ENCODE measurements at regions not wholly inside any gene's neighbourhood (a gene's known extent, or its start where the extent isn't known, plus 50 kb on each side); places are given as distances from the start of the nearest gene placed in this dataset.
"Not testable (repeated sequence)": the region's sequence is repeated elsewhere in the genome, so short reads cannot be mapped to it uniquely, and the experiment has no call there.

- no peak for DNase-seq (ENCODE audit: low read depth in 1 of 2, low spot score in 1 of 2)
Observed at GRCh38 chr2:180554330-180554729, 426.1 kb upstream of the UBE2E3 start.

- no peak for DNase-seq (ENCODE audit: low read depth in 1 of 2, low spot score in 1 of 2)
Observed at GRCh38 chr2:180553094-180553715, 427.2 kb upstream of the UBE2E3 start.

GRCh38 chr2:180542511-180542910 lies 437.9 kb upstream of the UBE2E3 start:
- DNase-seq (ENCODE audit: low read depth in 1 of 2, low spot score in 1 of 2), result no peak

DNA sequence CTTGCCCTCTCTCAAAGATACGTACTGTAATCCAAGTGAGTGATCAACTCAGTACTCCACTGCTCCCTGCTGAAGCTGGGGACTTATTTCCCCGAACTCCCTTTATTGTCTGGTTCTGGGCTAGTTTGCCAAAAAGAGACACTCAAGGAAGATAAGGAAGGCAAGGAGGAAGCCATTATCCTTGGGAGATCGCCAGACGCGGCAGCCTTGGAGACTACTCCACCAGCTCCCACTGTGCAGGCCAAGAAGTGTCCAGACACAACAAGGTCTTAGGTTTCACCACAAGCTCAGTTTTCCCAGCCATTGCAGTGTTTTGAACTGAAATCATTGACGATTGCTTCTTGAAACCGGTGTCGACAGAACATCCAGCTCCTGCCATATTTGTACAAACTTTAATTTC lies 439.6 kb upstream of the UBE2E3 start:
- DNase-seq (ENCODE audit: low read depth in 1 of 2, low spot score in 1 of 2), result no peak

DNA sequence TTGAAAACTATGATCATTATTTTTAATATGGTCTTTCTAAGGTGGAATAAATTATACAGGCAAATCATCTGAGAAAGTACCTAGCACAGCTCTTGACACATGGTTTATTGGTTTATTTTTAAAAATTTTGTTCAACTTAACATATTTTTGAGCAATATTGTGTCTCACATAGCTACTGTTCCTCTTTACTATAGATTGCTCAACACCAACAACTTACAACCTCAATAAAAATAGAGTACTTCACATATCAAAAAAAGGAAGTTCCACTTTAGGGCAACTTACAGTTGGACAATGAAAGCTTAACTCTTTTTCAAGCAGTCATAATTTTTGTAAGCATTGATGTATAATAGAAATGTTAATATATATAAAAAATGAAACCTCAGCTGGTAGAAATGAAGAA lies 440.9 kb upstream of the UBE2E3 start:
- no peak for DNase-seq (ENCODE audit: low read depth in 1 of 2, low spot score in 1 of 2)

DNA sequence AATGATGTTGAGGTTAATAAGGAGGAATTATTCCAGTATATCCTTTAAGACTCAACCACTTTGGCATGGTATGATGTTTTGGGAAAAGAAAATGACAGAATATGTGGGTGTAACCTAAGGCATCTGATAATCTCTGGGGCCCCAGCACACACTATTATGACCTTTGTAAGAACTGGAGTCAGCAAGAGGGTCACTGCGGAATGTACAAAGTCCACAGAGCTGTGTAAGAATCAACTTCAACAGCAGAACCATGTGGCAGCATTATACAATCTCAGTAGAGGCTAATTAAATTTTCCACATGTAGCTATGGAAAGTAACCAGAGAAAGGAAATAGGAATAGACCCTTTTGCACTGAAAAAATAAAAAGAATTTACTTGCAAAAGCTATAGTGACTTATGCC lies 445.1 kb upstream of the UBE2E3 start:
- DNase-seq (ENCODE audit: low read depth in 1 of 2, low spot score in 1 of 2), result no peak

DNA sequence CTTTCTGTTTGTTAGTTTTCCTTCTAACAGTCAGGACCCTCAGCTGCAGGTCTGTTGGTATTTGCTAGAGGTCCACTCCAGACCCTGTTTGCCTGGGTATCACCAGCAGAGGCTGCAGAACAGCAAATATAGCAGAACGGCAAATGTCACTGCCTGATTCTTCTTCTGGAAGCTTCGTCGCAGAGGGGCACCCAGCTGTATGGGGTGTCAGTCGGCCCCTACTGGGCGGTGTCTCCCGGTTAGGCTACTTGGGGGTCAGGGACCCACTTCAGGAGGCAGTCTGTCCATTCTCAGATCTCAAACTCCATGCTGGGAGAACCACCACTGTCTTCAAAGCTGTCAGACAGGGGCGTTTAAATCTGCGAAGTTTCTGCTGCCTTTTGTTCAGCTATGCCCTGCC lies 448.6 kb upstream of the UBE2E3 start:
- not testable (repeated sequence) for DNase-seq (ENCODE audit: low read depth in 1 of 2, low spot score in 1 of 2)

DNA sequence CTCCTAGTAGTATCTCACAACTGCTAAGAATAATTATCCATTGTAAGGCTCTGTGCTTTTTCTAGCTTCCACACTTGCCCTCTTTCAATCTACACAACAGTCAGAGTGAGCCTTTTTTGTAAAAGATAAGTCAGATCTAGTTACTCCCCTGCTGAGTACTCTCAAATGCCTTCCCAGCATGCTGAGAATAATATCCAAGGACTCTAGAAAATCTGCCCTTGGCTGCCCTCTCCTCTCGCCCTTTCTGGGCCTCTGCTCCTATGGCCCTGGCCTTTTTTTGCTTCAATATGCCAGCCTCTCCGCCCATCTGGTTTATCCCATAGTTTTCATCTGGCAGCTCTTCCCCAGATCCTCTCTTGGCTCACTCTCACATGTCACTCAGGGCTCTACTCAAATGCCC lies 455.9 kb upstream of the UBE2E3 start:
- DNase-seq (ENCODE audit: low read depth in 1 of 2, low spot score in 1 of 2), result no peak

DNA sequence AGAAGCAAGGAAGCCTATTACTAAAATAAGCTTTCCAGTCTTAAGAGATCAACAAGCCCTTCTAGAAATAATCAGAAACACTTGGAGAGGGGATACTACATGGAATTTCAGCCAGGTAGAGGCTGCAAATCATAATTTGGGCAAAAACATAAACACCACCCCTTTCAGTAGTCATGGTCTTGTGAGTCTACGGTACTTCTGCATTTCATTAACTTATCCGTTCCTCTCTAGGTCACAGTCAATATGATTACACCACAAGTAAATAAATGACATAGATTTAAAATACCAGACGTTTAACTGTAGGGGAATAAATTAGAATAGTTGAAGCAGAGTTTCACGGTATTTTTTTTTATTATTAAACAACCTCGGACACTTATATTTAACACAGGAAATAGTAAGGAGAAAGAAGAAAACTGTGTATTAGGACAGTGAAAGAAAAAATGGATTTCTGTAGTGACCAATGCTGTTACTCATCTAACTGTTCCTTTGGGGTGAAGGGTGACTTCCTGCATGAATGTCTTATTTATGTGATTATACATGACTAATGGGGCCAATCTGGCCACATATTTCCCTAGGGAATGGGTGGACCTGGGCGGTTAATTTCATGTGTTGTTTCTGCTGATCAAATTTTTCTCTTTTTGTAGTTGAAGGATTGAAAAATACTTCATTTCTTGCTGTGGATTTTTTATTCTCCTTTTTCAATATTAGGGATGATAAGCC lies 456.6 kb upstream of the UBE2E3 start:
- DNase-seq (ENCODE audit: low read depth in 1 of 2, low spot score in 1 of 2), result no peak

- no peak for DNase-seq (ENCODE audit: low read depth in 1 of 2, low spot score in 1 of 2)
Observed at GRCh38 chr2:180520921-180521581, 459.4 kb upstream of the UBE2E3 start.

- no peak for DNase-seq (ENCODE audit: low read depth in 1 of 2, low spot score in 1 of 2)
Observed at GRCh38 chr2:180520206-180520605, 460.2 kb upstream of the UBE2E3 start.

- no peak for DNase-seq (ENCODE audit: low read depth in 1 of 2, low spot score in 1 of 2)
Observed at GRCh38 chr2:180519276-180519675, 461.1 kb upstream of the UBE2E3 start.

DNA sequence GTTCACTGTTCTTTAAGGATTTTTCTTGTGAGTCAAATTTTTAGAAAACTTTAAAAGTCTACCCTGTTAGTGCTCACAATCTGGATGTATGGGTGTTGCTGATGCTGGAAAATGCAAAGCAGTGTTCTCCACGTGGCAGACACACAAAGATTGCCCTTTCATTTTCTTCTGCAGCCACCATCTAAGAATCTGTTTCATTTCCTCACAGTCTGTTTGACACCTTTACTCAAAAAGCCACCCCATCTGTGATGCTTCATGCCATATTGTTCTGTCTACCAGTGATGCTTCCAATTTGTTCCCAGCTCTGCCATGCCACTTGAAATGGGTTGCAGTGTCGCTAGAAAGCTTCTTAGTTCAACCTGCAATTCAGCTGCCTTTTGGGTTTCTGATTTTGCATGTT lies 464.2 kb upstream of the UBE2E3 start:
- no peak for DNase-seq (ENCODE audit: low read depth in 1 of 2, low spot score in 1 of 2)

GRCh38 chr2:180513389-180513788 lies 467.0 kb upstream of the UBE2E3 start:
- no peak for DNase-seq (ENCODE audit: low read depth in 1 of 2, low spot score in 1 of 2)

GRCh38 chr2:180508458-180508857 lies 471.9 kb upstream of the UBE2E3 start:
- no peak for DNase-seq (ENCODE audit: low read depth in 1 of 2, low spot score in 1 of 2)

GRCh38 chr2:180507028-180507427 lies 473.4 kb upstream of the UBE2E3 start:
- DNase-seq (ENCODE audit: low read depth in 1 of 2, low spot score in 1 of 2), result no peak

- no peak for DNase-seq (ENCODE audit: low read depth in 1 of 2, low spot score in 1 of 2)
Observed at GRCh38 chr2:180505203-180505602, 475.2 kb upstream of the UBE2E3 start.

DNA sequence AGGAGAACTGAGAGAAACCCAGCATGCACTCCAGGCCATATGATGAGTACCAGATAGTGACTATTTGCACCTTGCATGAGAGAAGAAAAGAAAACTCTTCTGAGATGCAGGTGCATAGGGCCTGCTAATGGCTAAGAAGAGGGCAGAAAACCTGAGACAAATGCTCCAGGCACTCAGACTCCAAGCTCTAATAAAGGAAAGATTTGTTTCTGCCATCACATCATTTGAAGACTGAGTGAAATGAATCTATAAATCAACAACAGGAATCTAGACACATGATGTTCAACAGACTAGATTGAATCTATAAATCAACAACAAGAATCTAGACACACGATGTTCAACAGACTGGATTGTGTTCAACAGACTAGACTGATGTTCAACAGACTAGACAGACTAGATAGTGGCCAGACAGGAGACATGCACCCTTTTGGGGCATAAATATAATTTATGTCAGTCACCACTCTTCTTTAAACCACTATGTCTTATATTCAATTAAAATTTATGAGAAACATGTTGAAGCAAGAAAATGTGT lies 482.7 kb upstream of the UBE2E3 start:
- DNase-seq (ENCODE audit: low read depth in 1 of 2, low spot score in 1 of 2), result no peak

DNA sequence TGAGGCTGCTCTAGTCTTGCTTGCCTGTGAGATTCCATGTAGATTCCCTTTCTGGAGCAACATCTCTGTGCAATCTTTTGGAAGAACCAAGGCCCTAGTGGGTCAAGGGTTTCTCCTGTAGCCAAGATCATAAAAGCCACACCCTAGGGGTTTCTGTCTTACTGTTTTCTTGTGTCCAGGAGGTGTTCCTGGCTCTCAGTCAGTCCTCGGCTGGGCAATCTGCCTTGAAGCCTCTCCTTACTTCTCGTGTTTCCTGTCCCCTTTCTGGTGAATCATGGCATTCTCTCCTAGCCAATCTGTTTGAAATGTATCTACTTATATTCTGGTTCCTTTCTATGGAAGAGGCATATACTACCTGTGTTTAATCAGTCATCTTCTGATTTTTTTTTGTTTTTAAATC lies 484.8 kb upstream of the UBE2E3 start:
- no peak for DNase-seq (ENCODE audit: low read depth in 1 of 2, low spot score in 1 of 2)

DNA sequence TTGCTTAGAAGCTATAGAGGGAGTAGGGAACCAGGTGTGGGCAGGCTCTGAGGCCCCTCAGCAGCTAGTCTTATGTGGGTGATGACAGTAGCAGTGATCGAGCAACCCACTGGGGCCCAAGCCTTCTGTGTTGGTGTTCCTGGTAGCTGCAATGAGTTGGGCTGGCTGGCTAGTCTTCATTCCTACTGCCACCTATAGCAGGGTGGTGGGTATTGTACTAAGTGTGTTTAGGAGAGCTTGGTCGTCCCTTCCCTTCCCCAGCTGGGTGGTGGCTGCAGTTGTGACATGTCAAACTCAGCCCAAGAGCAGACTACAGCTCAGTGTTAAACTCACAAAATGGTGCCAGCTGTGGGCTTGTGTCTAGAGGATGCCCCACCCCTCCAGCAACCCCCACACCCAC lies 486.1 kb upstream of the UBE2E3 start:
- DNase-seq (ENCODE audit: low read depth in 1 of 2, low spot score in 1 of 2), result no peak

DNA sequence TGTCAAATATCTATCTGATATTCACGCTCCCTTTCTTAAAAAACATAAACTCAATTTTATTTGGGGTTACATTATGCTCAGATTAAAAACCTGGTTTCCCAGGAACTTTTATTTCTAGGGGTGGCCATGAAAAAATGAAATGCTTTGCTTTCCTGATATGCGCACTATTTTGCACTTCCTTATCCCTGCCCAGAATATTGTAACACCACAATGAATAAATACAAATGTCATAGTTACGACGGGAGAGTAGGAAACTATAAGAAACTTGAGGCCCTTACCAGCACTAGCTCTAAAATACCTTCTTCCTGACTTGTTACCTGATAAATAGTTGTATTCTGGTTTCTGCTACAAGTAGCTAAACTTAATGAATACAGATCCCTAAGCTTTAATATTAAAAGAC lies 475.6 kb upstream of the CWC22 start:
- DNase-seq (ENCODE audit: low read depth in 1 of 2, low spot score in 1 of 2), result no peak

DNA sequence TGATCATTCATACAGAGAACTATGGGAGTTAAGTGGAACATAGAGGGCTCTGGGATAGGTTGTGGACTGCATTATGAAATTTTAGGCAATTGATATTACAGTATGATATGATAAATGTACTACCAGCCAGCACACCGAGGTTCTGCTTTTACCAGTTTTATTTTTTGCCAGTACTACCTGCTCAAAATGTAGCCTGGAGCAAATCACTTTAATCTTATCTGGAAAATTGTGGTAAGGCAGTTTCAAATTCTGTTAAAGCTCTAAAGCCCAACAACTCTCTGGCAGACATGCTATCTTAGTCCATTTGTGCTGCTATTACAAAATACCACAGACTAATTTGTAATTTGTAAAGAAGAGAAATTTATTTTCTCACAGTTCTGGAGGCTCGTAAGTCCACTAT lies 474.9 kb upstream of the CWC22 start:
- DNase-seq (ENCODE audit: low read depth in 1 of 2, low spot score in 1 of 2), result no peak

All from activated T-helper 1 cell treated with anti-CD3 and anti-CD28 coated beads, Interleukin-2, amount 50 U/mL, for 16 hours (primary cell).